Liver (tissue), 8 donors: ENCODE measurements at regions not wholly inside any gene's neighbourhood (a gene's known extent, or its start where the extent isn't known, plus 50 kb on each side); places are given as distances from the start of the nearest gene placed in this dataset.

ENCODE experiments used
- DNase-seq: peaks from one replicate; pipeline ENCODE4 v3.0.0-alpha.2; 2017; ENCODE audit warnings: low spot score
- H3K27ac ChIP-seq, 2 donors: one replicate each; pipeline ENCODE4 v1.7.0; 2013; ENCODE audit warnings: inconsistent platforms in 2 of 2, low read length in 2 of 2, control low read depth in 1 of 2, low read depth in 1 of 2, mild to moderate bottlenecking in 1 of 2
- H3K27me3 ChIP-seq, 4 donors: one replicate each; pipeline versions ENCODE4 v1.6.1 to v1.7.0; 2013; ENCODE audit warnings: low read length in 3 of 4, inconsistent platforms in 1 of 4, mild to moderate bottlenecking in 1 of 4, moderate library complexity in 1 of 4; ENCODE audit not compliant: control insufficient read depth in 4 of 4, insufficient read depth in 4 of 4
- H3K36me3 ChIP-seq, 4 donors: one replicate each; pipeline versions ENCODE4 v1.6.1 to v1.7.0; 2013; ENCODE audit warnings: low read length in 3 of 4, mild to moderate bottlenecking in 3 of 4, low read depth in 1 of 4, moderate library complexity in 1 of 4; ENCODE audit not compliant: control insufficient read depth in 4 of 4, insufficient read depth in 3 of 4
- H3K4me1 ChIP-seq, 4 donors: one replicate each; pipeline versions ENCODE4 v1.6.1 to v1.7.0; 2013; ENCODE audit warnings: low read length in 3 of 4, mild to moderate bottlenecking in 3 of 4, moderate library complexity in 1 of 4; ENCODE audit not compliant: control insufficient read depth in 4 of 4, insufficient read depth in 4 of 4
- H3K4me3 ChIP-seq, 3 donors: one replicate each; pipeline versions ENCODE4 v1.6.1 to v1.7.0; 2013; ENCODE audit warnings: low read length in 3 of 3, control low read depth in 1 of 3, low read depth in 1 of 3, mild to moderate bottlenecking in 1 of 3
- H3K9ac ChIP-seq, 2 donors: one replicate each; pipeline ENCODE4 v1.7.0; 2013; ENCODE audit warnings: low read length in 2 of 2, mild to moderate bottlenecking in 2 of 2, moderate library complexity in 2 of 2, control low read depth in 1 of 2, low read depth in 1 of 2
- H3K9me3 ChIP-seq, 4 donors: one replicate each; pipeline versions ENCODE4 v1.6.1 to v1.7.0; 2013; ENCODE audit warnings: low read length in 3 of 4; ENCODE audit not compliant: control insufficient read depth in 4 of 4
- ATF3 ChIP-seq: IDR thresholded peaks from 2 replicates; pipeline ENCODE4 v1.6.1; 2016; ENCODE audit warnings: antibody characterized with exemption
- CTCF ChIP-seq: fragments of 150-350 bp; IDR thresholded peaks from 2 replicates; pipeline ENCODE4 v1.5.1; 2017; ENCODE audit warnings: improper control_type of control experiment, low read depth, low read length; ENCODE audit not compliant: missing input control
- EGR1 ChIP-seq, 2 donors: IDR thresholded peaks; 2 replicates each; pipeline ENCODE4 v1.6.1; 2016 to 2018; ENCODE audit warnings: antibody characterized with exemption in 2 of 2, low read depth in 2 of 2
- FOXA1 ChIP-seq: IDR thresholded peaks from 2 replicates; pipeline ENCODE4 v1.6.1; 2016; ENCODE audit warnings: antibody characterized with exemption
- FOXA2 ChIP-seq: IDR thresholded peaks from 2 replicates; pipeline ENCODE4 v1.6.1; 2016; ENCODE audit warnings: antibody characterized with exemption
- GABPA ChIP-seq, 2 donors: IDR thresholded peaks in 1 of 2; conservative IDR thresholded peaks in 1 of 2; 2 replicates each; pipeline ENCODE4 v1.6.1; 2016; ENCODE audit warnings: antibody characterized with exemption in 2 of 2, mild to moderate bottlenecking in 1 of 2, moderate library complexity in 1 of 2
- HNF4A ChIP-seq, 2 donors: conservative IDR thresholded peaks; 2 replicates each; pipeline ENCODE4 v1.6.1; 2016; ENCODE audit warnings: antibody characterized with exemption in 2 of 2, mild to moderate bottlenecking in 2 of 2
- HNF4G ChIP-seq: IDR thresholded peaks from 2 replicates; pipeline ENCODE4 v1.6.1; 2016; ENCODE audit warnings: antibody characterized with exemption
- JUND ChIP-seq, 2 donors: IDR thresholded peaks; 2 replicates each; pipeline ENCODE4 v1.6.1; 2016; ENCODE audit warnings: antibody characterized with exemption in 2 of 2
- MAX ChIP-seq: IDR thresholded peaks from 2 replicates; pipeline ENCODE4 v1.6.1; 2016; ENCODE audit warnings: antibody characterized with exemption
- NR2F2 ChIP-seq: IDR thresholded peaks from 2 replicates; pipeline ENCODE4 v1.6.1; 2016; ENCODE audit warnings: antibody characterized with exemption
- RAD21 ChIP-seq, 2 donors: IDR thresholded peaks; 2 replicates each; pipeline ENCODE4 v1.6.1; 2016; ENCODE audit warnings: antibody characterized with exemption in 2 of 2, mild to moderate bottlenecking in 2 of 2
- REST ChIP-seq: IDR thresholded peaks from 2 replicates; pipeline ENCODE4 v1.6.1; 2016; ENCODE audit warnings: antibody characterized with exemption, mild to moderate bottlenecking
- RXRA ChIP-seq, 2 donors: IDR thresholded peaks; 2 replicates each; pipeline ENCODE4 v1.6.1; 2017 to 2018; ENCODE audit warnings: antibody characterized with exemption in 2 of 2, mild to moderate bottlenecking in 1 of 2
- SP1 ChIP-seq: IDR thresholded peaks from 2 replicates; pipeline ENCODE4 v1.6.1; 2018; ENCODE audit warnings: antibody characterized with exemption, mild to moderate bottlenecking
- TAF1 ChIP-seq: conservative IDR thresholded peaks from 2 replicates; pipeline ENCODE4 v1.6.1; 2016; ENCODE audit warnings: antibody characterized with exemption, mild to moderate bottlenecking
- YY1 ChIP-seq: IDR thresholded peaks from 2 replicates; pipeline ENCODE4 v1.6.1; 2016; ENCODE audit warnings: antibody characterized with exemption, mild to moderate bottlenecking
- ZBTB33 ChIP-seq: IDR thresholded peaks from 2 replicates; pipeline ENCODE4 v1.6.1; 2016; ENCODE audit warnings: antibody characterized with exemption
- whole genome bisulfite sequencing: extraction: QIAGEN DNeasy Blood & Tissue Kit; methylation state at CpG from one replicate; pipeline ENCODE4 v1.1.7; 2013; 5-methylcytosine and 5-hydroxymethylcytosine counted together
- donor health status: healthy.
- donor health status: healthy.
- donor health status: healthy.
- donor health status: healthy.
- donor health status: healthy.

GRCh38 chr18:78245451-78245850, 734.2 kb upstream of the SALL3 start:
- 83% methylated on average over 9 of the region's 9 CpGs for WGBS
- peaks cover 0 to 2% (median 0%) of the 10 kb centered on the region in 4 donors for H3K27me3 ChIP-seq
- no peak for TF ChIP-seq RXRA (IDR thresholded peaks at IDR 0.05)
- TF ChIP-seq ATF3 = no peak
- no peak for TF ChIP-seq GABPA (IDR thresholded peaks at IDR 0.05 in 1 of 2, conservative IDR thresholded peaks at IDR 0.05 in 1 of 2)
- TF ChIP-seq FOXA1 = no peak
- TF ChIP-seq HNF4G = no peak
- TF ChIP-seq HNF4A (conservative IDR thresholded peaks at IDR 0.05) = no peak
- TF ChIP-seq MAX = no peak
- TF ChIP-seq REST = no peak
- TF ChIP-seq CTCF = no peak
- TF ChIP-seq YY1 = no peak
- no peak for TF ChIP-seq SP1
- TF ChIP-seq ZBTB33 = no peak
- no peak for TF ChIP-seq NR2F2
- no peak for TF ChIP-seq JUND (IDR thresholded peaks at IDR 0.05)
- TF ChIP-seq EGR1 (IDR thresholded peaks at IDR 0.05; ENCODE audit: low read depth in 2 of 2) = no peak
- no peak for TF ChIP-seq FOXA2
- TF ChIP-seq TAF1 = no peak
- TF ChIP-seq RAD21 (IDR thresholded peaks at IDR 0.05) = no peak

DNA sequence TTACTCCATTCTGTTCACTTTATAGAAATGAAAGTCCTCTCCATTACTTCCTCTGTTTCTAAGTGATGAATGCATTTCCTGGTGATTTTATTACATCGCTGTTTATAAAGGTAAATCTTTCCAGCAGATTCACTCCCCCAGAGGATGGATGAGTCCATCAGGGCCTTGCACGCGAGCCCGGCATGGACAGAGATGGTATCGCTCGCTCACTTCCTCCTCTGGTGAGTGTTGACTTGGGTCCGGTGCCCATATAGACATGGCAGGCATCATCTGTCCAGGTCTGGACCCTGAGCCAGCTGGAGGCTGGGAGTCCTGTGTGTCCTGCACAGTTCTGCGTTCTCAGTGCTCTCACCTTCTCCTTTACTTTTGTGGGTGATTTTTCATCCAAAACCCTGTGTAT, 733.6 kb upstream of the SALL3 start:
- Histone ChIP-seq H3K9me3 (peaks cover 0 to 5% (median 0%) of the 10 kb centered on the region in 4 donors), H3K4me1 (no peaks in the 10 kb centered on the region), H3K4me3 (no peak overlapping the region), H3K9ac (no peak overlapping the region), H3K27me3 (peaks cover 0 to 2% (median 0%) of the 10 kb centered on the region in 4 donors), H3K36me3 (no peaks in the 10 kb centered on the region), H3K27ac (no peak overlapping the region)
- WGBS = 92% methylated on average over 8 of the region's 8 CpGs
- no peak for DNase-seq
- TF ChIP-seq CTCF (no peak), FOXA1 (no peak), HNF4A (conservative IDR thresholded peaks at IDR 0.05) (no peak), ZBTB33 (no peak), FOXA2 (no peak), GABPA (IDR thresholded peaks at IDR 0.05 in 1 of 2, conservative IDR thresholded peaks at IDR 0.05 in 1 of 2) (no peak), SP1 (no peak), TAF1 (no peak), NR2F2 (no peak), HNF4G (no peak), RXRA (IDR thresholded peaks at IDR 0.05) (no peak), MAX (no peak), ATF3 (no peak), RAD21 (IDR thresholded peaks at IDR 0.05) (no peak)

More at GRCh38 chr18:78245451-78245850, 734.2 kb upstream of the SALL3 start:
- H3K9ac ChIP-seq = no peak overlapping the region
- no peaks in the 10 kb centered on the region for H3K4me1 ChIP-seq
- peaks cover 0 to 5% (median 0%) of the 10 kb centered on the region in 4 donors for H3K9me3 ChIP-seq
- DNase-seq = no peak
- no peaks in the 10 kb centered on the region for H3K36me3 ChIP-seq
- no peak overlapping the region for H3K27ac ChIP-seq
- H3K4me3 ChIP-seq = no peak overlapping the region
